Tibial nerve (tissue), 4 donors: ENCODE measurements at regions not wholly inside any gene's neighbourhood (a gene's known extent, or its start where the extent isn't known, plus 50 kb on each side); places are given as distances from the start of the nearest gene placed in this dataset.

Experiments
- DNase-seq, 2 donors: peaks; one replicate each; pipeline ENCODE4 v3.0.0-alpha.2; 2019; ENCODE audit warnings: low spot score in 2 of 2
- H3K27ac ChIP-seq, 4 donors: fragments of 200-600 bp; sonication (generic) in 3 of 4; one replicate each; pipeline ENCODE4 v1.5.1; 2017 to 2019; ENCODE audit warnings: mild to moderate bottlenecking in 1 of 4
- H3K27me3 ChIP-seq, 2 donors: fragments of 200-600 bp; sonication (generic) in 1 of 2; one replicate each; pipeline versions ENCODE4 v1.5.1 to v1.6.0; 2017 to 2019
- H3K36me3 ChIP-seq, 3 donors: fragments of 200-600 bp; sonication (generic); one replicate each; pipeline ENCODE4 v1.5.1; 2018 to 2019
- H3K4me1 ChIP-seq, 4 donors: fragments of 200-600 bp; sonication (generic) in 3 of 4; one replicate each; pipeline ENCODE4 v1.5.1; 2017 to 2019
- H3K4me3 ChIP-seq, 4 donors: fragments of 200-600 bp; sonication (generic) in 3 of 4; one replicate each; pipeline ENCODE4 v1.5.1; 2017 to 2019; ENCODE audit warnings: mild to moderate bottlenecking in 1 of 4, moderate library complexity in 1 of 4
- H3K9me3 ChIP-seq, 4 donors: fragments of 200-600 bp; sonication (generic) in 3 of 4; one replicate each; pipeline ENCODE4 v1.5.1; 2017 to 2019
- EP300 ChIP-seq, 2 donors: sonication (generic); formaldehyde crosslinking; IDR thresholded peaks; one replicate each; pipeline ENCODE4 v1.6.1; 2017; ENCODE audit warnings: antibody characterized with exemption in 2 of 2, mild to moderate bottlenecking in 1 of 2
- POLR2A ChIP-seq, 2 donors: fragments of 450-650 bp; IDR thresholded peaks; one replicate each; pipeline ENCODE4 v1.6.1; 2017; ENCODE audit warnings: antibody characterized with exemption in 2 of 2, mild to moderate bottlenecking in 2 of 2, moderate library complexity in 2 of 2
- WGBS, 2 donors: methylation state at CpG; one replicate each; pipeline ENCODE4 v1.1.5; 2018; 5-methylcytosine and 5-hydroxymethylcytosine counted together
- TF ChIP-seq, protein P1 (sequence below), 5 experiments: fragments of 200-600 bp in 3 of 5; fragments of 450-650 bp in 2 of 5; sonication (generic) in 3 of 5; IDR thresholded peaks; one replicate each; pipeline ENCODE4 v1.5.1; 2016 to 2019; ENCODE audit warnings: antibody characterized with exemption in 5 of 5, mild to moderate bottlenecking in 3 of 5, moderate library complexity in 2 of 5

DNA sequence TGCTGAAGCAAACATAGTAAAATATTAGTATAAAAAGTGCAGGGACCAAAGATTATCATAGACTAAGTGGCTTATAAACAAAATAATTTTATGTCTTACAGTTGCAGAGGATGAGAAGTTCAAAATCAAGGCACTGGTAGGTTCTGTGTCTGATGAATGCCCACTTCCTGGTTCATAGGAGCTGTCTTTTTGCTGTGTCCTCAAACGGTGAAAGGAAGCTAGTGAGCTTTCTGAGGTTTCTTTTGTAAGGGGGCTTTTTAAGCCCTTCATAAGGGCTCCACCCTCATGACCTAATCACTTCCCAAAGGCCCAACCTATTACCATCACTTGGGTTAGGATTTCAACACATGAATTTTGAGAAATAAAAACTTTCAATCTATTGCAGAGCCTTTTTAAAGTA lies 946.7 kb upstream of the ACVR2A start:
- no peaks in the 10 kb centered on the region for H3K27me3 ChIP-seq
- DNase-seq: no peak
- no peak for TF ChIP-seq POLR2A (IDR thresholded peaks at IDR 0.05)
- TF ChIP-seq, protein P1, sequence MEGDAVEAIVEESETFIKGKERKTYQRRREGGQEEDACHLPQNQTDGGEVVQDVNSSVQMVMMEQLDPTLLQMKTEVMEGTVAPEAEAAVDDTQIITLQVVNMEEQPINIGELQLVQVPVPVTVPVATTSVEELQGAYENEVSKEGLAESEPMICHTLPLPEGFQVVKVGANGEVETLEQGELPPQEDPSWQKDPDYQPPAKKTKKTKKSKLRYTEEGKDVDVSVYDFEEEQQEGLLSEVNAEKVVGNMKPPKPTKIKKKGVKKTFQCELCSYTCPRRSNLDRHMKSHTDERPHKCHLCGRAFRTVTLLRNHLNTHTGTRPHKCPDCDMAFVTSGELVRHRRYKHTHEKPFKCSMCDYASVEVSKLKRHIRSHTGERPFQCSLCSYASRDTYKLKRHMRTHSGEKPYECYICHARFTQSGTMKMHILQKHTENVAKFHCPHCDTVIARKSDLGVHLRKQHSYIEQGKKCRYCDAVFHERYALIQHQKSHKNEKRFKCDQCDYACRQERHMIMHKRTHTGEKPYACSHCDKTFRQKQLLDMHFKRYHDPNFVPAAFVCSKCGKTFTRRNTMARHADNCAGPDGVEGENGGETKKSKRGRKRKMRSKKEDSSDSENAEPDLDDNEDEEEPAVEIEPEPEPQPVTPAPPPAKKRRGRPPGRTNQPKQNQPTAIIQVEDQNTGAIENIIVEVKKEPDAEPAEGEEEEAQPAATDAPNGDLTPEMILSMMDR (IDR thresholded peaks at IDR 0.05): no peak
- no peak for TF ChIP-seq EP300 (IDR thresholded peaks at IDR 0.05)
- no peaks in the 10 kb centered on the region for H3K36me3 ChIP-seq
- H3K9me3 ChIP-seq: no peaks in the 10 kb centered on the region
- H3K4me3 ChIP-seq: no peak overlapping the region
- H3K4me1 ChIP-seq: peaks cover 0 to 3% (median 0%) of the 10 kb centered on the region in 4 donors
- WGBS, 2 donors: 22 to 26% methylated on average over 1 of the region's 1 CpG
- no peak overlapping the region for H3K27ac ChIP-seq

DNA sequence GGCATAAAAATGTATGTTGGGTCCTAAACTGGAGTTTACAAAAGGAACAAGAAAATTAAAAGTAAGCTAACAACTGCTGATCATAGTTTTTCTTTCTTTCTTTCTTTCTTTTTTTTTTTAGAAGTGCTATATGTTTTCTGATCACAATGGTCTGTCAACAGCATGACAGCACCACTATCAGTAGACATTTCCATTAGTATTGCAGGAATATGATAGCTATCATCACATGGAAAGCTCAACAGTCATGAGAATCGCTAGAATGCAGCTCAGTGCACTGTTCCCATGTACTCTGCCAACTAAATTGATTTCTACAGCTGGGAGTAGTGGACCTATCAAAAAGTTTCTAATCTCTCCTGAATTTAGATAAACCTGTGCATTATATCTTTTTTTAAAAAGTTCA lies 950.3 kb upstream of the ACVR2A start:
- Histone ChIP-seq H3K27ac (no peak overlapping the region), H3K4me3 (no peak overlapping the region), H3K36me3 (no peaks in the 10 kb centered on the region)

DNA sequence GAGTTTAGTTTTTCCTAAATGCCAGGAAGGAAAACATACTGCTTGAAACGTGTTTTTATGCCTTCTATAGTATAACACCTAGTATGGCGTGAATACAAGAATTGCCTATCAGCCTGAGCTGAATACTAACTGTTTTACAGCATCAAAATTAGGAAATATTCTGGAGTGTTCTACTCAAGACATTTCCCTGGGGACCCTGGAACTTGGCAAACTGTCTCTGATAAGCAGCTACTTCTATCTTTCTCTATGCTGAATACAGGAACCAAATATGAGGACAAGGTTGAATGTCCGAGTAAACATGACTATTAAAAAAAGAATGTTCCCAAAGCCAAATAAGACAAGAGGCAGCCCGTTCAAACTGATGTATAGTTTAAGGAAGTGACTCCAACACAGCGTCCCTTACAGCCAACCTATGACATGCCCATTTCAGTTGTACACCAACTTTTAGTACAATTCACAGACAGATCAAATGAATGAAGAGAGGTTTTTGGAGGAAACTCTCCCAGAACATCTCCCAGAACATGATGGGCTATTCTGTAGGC lies 951.3 kb upstream of the ACVR2A start:
- H3K27me3 ChIP-seq: no peaks in the 10 kb centered on the region
- peak in 1 of 2 donors; percentile 25 for DNase-seq
- H3K27ac ChIP-seq: no peak overlapping the region
- H3K4me3 ChIP-seq: no peak overlapping the region
- H3K36me3 ChIP-seq: no peaks in the 10 kb centered on the region
- 66 to 70% methylated on average over 5 of the region's 5 CpGs for WGBS, 2 donors
- H3K9me3 ChIP-seq: no peaks in the 10 kb centered on the region
- no peak for TF ChIP-seq POLR2A (IDR thresholded peaks at IDR 0.05)
- TF ChIP-seq, protein P1 (IDR thresholded peaks at IDR 0.05): no peak
- TF ChIP-seq EP300 (IDR thresholded peaks at IDR 0.05): no peak
- H3K4me1 ChIP-seq: peaks cover 0 to 4% (median 0%) of the 10 kb centered on the region in 4 donors

More for the DNA sequence above, 950.3 kb upstream of the ACVR2A start:
- TF ChIP-seq POLR2A (IDR thresholded peaks at IDR 0.05): no peak
- no peak for DNase-seq
- no peaks in the 10 kb centered on the region for H3K27me3 ChIP-seq
- no peaks in the 10 kb centered on the region for H3K9me3 ChIP-seq
- 88 to 90% methylated on average over 1 of the region's 1 CpG for WGBS, 2 donors
- H3K4me1 ChIP-seq: peaks cover 0 to 4% (median 0%) of the 10 kb centered on the region in 4 donors

DNA sequence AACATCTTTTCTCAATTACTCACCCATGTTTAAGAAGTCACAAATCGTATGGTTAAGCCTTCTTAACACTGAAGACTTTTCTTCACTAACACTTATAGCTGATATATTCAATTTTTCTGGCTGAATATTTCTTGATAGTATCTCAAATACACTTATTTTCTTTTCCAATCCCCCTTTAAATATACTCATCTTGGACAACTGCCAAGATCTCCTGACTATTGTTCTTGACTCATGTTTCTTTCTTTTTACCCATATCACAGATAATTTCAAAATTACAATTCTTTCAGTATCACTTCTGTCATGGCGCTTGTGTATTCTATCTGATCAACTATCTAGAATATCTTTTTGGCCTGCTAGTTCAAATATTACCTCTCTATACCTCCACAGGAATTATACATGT lies 954.3 kb upstream of the ACVR2A start:
- WGBS, 2 donors: 83 to 87% methylated on average over 2 of the region's 2 CpGs
- H3K4me3 ChIP-seq: no peak overlapping the region
- H3K4me1 ChIP-seq: peaks cover 0 to 4% (median 0%) of the 10 kb centered on the region in 4 donors
- no peak overlapping the region for H3K27ac ChIP-seq
- TF ChIP-seq POLR2A (IDR thresholded peaks at IDR 0.05): no peak
- no peaks in the 10 kb centered on the region for H3K27me3 ChIP-seq
- H3K36me3 ChIP-seq: no peaks in the 10 kb centered on the region
- no peak for DNase-seq
- H3K9me3 ChIP-seq: no peaks in the 10 kb centered on the region

DNA sequence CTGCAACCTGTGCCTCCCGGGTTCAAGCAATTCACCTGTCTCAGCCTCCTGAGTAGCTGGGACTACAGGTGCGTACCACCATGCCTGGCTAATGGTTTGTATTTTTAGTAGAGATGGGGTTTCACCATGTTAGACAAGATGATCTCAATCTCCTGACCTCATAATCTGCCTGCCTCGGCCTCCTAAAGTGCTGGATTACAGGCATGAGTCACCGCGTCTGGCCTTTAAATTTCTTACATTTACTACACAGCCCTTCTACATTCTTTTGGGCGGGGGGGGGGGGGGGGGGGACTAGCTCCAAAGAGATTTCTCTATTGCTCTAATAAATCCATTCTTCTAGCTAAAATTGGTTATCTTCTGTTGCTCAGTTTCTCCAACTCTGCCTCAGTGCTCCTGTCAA lies 964.9 kb upstream of the ACVR2A start:
- Histone ChIP-seq H3K9me3 (no peaks in the 10 kb centered on the region), H3K36me3 (no peaks in the 10 kb centered on the region), H3K27ac (no peak overlapping the region), H3K27me3 (no peaks in the 10 kb centered on the region), H3K4me3 (no peak overlapping the region), H3K4me1 (no peaks in the 10 kb centered on the region)
- 78 to 86% methylated on average over 6 of the region's 6 CpGs for whole genome bisulfite sequencing, 2 donors
- no peak for TF ChIP-seq POLR2A (IDR thresholded peaks at IDR 0.05)
- no peak for TF ChIP-seq EP300 (IDR thresholded peaks at IDR 0.05)
- TF ChIP-seq, protein P1 (IDR thresholded peaks at IDR 0.05): no peak
- DNase-seq: no peak

DNA sequence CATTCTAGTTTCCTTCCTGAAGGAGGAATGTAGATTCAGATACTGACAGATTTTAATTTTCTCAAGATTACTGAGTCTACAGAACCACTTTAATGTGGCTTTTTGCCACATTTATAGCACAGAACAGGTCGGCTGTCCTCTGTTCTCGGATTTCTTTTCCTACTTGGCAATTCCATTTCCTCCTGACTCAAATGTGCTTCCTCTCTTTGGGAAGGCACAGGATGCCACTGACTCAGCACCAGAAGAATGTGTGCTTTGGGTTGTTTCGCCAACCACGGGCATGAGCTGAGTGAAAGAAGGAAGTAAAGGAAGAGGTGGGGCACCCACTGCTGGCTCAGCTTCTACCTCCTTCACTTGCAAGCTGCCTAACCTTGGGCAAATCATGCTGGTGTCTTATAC lies 970.6 kb upstream of the ACVR2A start:
- TF ChIP-seq POLR2A (IDR thresholded peaks at IDR 0.05) (no peak), EP300 (IDR thresholded peaks at IDR 0.05) (peak in 1 of 2 donors; percentile 54)
- Histone ChIP-seq H3K4me3 (no peak overlapping the region), H3K9me3 (no peaks in the 10 kb centered on the region), H3K4me1 (no peaks in the 10 kb centered on the region), H3K36me3 (no peaks in the 10 kb centered on the region), H3K27ac (no peak overlapping the region), H3K27me3 (no peaks in the 10 kb centered on the region)
- no peak for DNase-seq
- 52 to 62% methylated on average over 4 of the region's 4 CpGs for WGBS, 2 donors
